ENCODE measurements at regions not wholly inside any gene's neighbourhood (a gene's known extent, or its start where the extent isn't known, plus 50 kb on each side); places are given as distances from the start of the nearest gene placed in this dataset.

- no peak for TF ChIP-seq CTCF (IDR thresholded peaks at IDR 0.05; ENCODE audit: insufficient read depth, low read length, poor library complexity, severe bottlenecking)
- no peak for TF ChIP-seq EZH2phosphoT487 (conservative IDR thresholded peaks at IDR 0.05; ENCODE audit: low read length)
Measured at GRCh38 chr1:34697818-34698217, 57.0 kb upstream of the GJB5 start.

Data from SU-DHL-6 (cell line).